NB4 (cell line): ENCODE measurements at regions not wholly inside any gene's neighbourhood (a gene's known extent, or its start where the extent isn't known, plus 50 kb on each side); places are given as distances from the start of the nearest gene placed in this dataset.

Source experiments
- MYC ChIP-seq: IDR thresholded peaks from 2 replicates; pipeline ENCODE4 v1.6.1; 2011; ENCODE audit warnings: low read depth, low read length
- POLR2A ChIP-seq: IDR thresholded peaks from 2 replicates; pipeline ENCODE4 v1.6.1; 2011; ENCODE audit warnings: mild to moderate bottlenecking; ENCODE audit not compliant: insufficient read length; ENCODE audit errors: extremely low read depth
- TF ChIP-seq, protein P1 (sequence below): IDR thresholded peaks from one replicate; pipeline ENCODE4 v1.5.1; 2012; ENCODE audit warnings: low read depth, low read length
- TF ChIP-seq, protein P2 (sequence below): IDR thresholded peaks from 2 replicates; pipeline ENCODE4 v1.6.1; 2011; ENCODE audit warnings: low read depth, low read length

DNA sequence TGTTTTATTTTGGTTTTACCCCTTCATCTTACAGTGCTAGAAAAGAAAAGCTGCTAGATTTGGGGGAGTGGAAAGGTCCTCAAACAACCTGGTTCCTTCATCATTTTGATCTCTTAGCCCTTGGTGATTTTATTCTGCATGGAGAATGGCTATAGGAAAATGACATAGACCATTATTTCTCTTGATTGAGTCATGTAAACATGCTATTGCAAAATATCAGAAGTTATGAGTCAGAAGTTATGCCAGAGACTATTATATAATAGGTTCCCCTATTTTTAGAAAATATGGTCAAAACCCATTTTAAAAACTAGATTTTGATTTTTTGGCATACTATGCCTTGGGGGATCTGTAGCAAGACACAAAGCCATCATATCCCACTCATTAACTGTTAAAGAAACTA, 83.7 kb upstream of the FAM9C start:
- TF ChIP-seq POLR2A (no peak), MYC (no peak)
- TF ChIP-seq, protein P1, sequence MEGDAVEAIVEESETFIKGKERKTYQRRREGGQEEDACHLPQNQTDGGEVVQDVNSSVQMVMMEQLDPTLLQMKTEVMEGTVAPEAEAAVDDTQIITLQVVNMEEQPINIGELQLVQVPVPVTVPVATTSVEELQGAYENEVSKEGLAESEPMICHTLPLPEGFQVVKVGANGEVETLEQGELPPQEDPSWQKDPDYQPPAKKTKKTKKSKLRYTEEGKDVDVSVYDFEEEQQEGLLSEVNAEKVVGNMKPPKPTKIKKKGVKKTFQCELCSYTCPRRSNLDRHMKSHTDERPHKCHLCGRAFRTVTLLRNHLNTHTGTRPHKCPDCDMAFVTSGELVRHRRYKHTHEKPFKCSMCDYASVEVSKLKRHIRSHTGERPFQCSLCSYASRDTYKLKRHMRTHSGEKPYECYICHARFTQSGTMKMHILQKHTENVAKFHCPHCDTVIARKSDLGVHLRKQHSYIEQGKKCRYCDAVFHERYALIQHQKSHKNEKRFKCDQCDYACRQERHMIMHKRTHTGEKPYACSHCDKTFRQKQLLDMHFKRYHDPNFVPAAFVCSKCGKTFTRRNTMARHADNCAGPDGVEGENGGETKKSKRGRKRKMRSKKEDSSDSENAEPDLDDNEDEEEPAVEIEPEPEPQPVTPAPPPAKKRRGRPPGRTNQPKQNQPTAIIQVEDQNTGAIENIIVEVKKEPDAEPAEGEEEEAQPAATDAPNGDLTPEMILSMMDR = no peak
- TF ChIP-seq, protein P2, sequence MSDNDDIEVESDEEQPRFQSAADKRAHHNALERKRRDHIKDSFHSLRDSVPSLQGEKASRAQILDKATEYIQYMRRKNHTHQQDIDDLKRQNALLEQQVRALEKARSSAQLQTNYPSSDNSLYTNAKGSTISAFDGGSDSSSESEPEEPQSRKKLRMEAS = no peak
